ENCODE measurements at regions not wholly inside any gene's neighbourhood (a gene's known extent, or its start where the extent isn't known, plus 50 kb on each side); places are given as distances from the start of the nearest gene placed in this dataset.

- TF ChIP-seq TAF1 (IDR thresholded peaks at IDR 0.05; ENCODE audit: borderline replicate concordance, insufficient read depth, low read length) (no peak), REST (IDR thresholded peaks at IDR 0.05; ENCODE audit: insufficient read depth in 1 of 2, low read depth in 2 of 2, low read length in 2 of 2) (no peak), POLR2AphosphoS5 (IDR thresholded peaks at IDR 0.05; ENCODE audit: low read depth, low read length) (no peak)
These were observed 1291.5 kb upstream of the B3GALT2 start for GRCh38 chr1:194477908-194478307.
